ENCODE measurements at regions not wholly inside any gene's neighbourhood (a gene's known extent, or its start where the extent isn't known, plus 50 kb on each side); places are given as distances from the start of the nearest gene placed in this dataset.

GRCh38 chr13:22770891-22771290 lies 409.9 kb upstream of the SGCG start:
- TF ChIP-seq YY1 (IDR thresholded peaks at IDR 0.05; ENCODE audit: low read depth, low read length) = no peak
- no peak for TF ChIP-seq EZH2 (IDR thresholded peaks at IDR 0.05; ENCODE audit: low read depth, low read length, severe bottlenecking)
- TF ChIP-seq POLR2AphosphoS5 (IDR thresholded peaks at IDR 0.05; ENCODE audit: low read depth, low read length) = no peak
- TF ChIP-seq RNF2 (IDR thresholded peaks at IDR 0.05; ENCODE audit: borderline replicate concordance, low read depth, low read length, missing control alignments, poor library complexity, severe bottlenecking) = no peak
- TF ChIP-seq HDAC2 (IDR thresholded peaks at IDR 0.05; ENCODE audit: borderline replicate concordance in 1 of 2, low read depth in 2 of 2, low read length in 2 of 2) = no peak
